Muscle layer of colon (tissue), 2 donors: ENCODE measurements at regions not wholly inside any gene's neighbourhood (a gene's known extent, or its start where the extent isn't known, plus 50 kb on each side); places are given as distances from the start of the nearest gene placed in this dataset.

Experiments
- H3K27ac ChIP-seq: one replicate; pipeline ENCODE4 v1.7.0; 2013; ENCODE audit warnings: low read depth, mild to moderate bottlenecking, low read length, moderate library complexity
- H3K27me3 ChIP-seq, 2 donors: one replicate each; pipeline ENCODE4 v1.7.0; 2013; ENCODE audit warnings: low read length in 2 of 2, mild to moderate bottlenecking in 2 of 2; ENCODE audit not compliant: insufficient read depth in 2 of 2, control insufficient read depth in 1 of 2
- H3K36me3 ChIP-seq: one replicate; pipeline ENCODE4 v1.7.0; 2013; ENCODE audit warnings: mild to moderate bottlenecking, low read length; ENCODE audit not compliant: insufficient read depth
- H3K4me1 ChIP-seq: one replicate; pipeline ENCODE4 v1.7.0; 2013; ENCODE audit warnings: mild to moderate bottlenecking, low read length; ENCODE audit not compliant: insufficient read depth
- H3K4me3 ChIP-seq, 2 donors: one replicate each; pipeline ENCODE4 v1.7.0; 2013; ENCODE audit warnings: low read length in 2 of 2, low read depth in 1 of 2, mild to moderate bottlenecking in 1 of 2, moderate library complexity in 1 of 2
- H3K9ac ChIP-seq: one replicate; pipeline ENCODE4 v1.7.0; 2013; ENCODE audit warnings: low read length
- H3K9me3 ChIP-seq: one replicate; pipeline ENCODE4 v1.7.0; 2013; ENCODE audit warnings: mild to moderate bottlenecking, low read length
- donor health status: abdominal sarcoma.
- donor health status: Adenocarcinoma of cecum.

- H3K9ac ChIP-seq = no peak overlapping the region
- no peaks in the 10 kb centered on the region for H3K36me3 ChIP-seq
- H3K27ac ChIP-seq = no peak overlapping the region
- no peaks in the 10 kb centered on the region for H3K27me3 ChIP-seq
- no peak overlapping the region for H3K4me3 ChIP-seq
- H3K9me3 ChIP-seq = peaks cover 10% of the 10 kb centered on the region
- H3K4me1 ChIP-seq = no peaks in the 10 kb centered on the region
Observed at GRCh38 chr12:111230649-111231048, 138.2 kb downstream of the PHETA1 start.

GRCh38 chr12:111228916-111229666, 139.8 kb downstream of the PHETA1 start:
- no peak overlapping the region for H3K9ac ChIP-seq
- H3K4me3 ChIP-seq = no peak overlapping the region
- no peaks in the 10 kb centered on the region for H3K27me3 ChIP-seq
- no peaks in the 10 kb centered on the region for H3K4me1 ChIP-seq
- no peak overlapping the region for H3K27ac ChIP-seq
- H3K36me3 ChIP-seq = no peaks in the 10 kb centered on the region
- H3K9me3 ChIP-seq = peaks cover 10% of the 10 kb centered on the region

- Histone ChIP-seq H3K27me3 (no peaks in the 10 kb centered on the region), H3K4me1 (no peaks in the 10 kb centered on the region), H3K9me3 (no peaks in the 10 kb centered on the region), H3K36me3 (no peaks in the 10 kb centered on the region), H3K9ac (no peak overlapping the region), H3K4me3 (no peak overlapping the region), H3K27ac (no peak overlapping the region)
Observed at GRCh38 chr12:111227476-111228420, 141.1 kb downstream of the PHETA1 start.

GRCh38 chr12:111226680-111227079, 142.2 kb downstream of the PHETA1 start:
- Histone ChIP-seq H3K4me1 (no peaks in the 10 kb centered on the region), H3K9ac (no peak overlapping the region), H3K27ac (no peak overlapping the region), H3K27me3 (no peaks in the 10 kb centered on the region), H3K4me3 (no peak overlapping the region), H3K36me3 (no peaks in the 10 kb centered on the region), H3K9me3 (no peaks in the 10 kb centered on the region)

- no peaks in the 10 kb centered on the region for H3K4me1 ChIP-seq
- no peak overlapping the region for H3K9ac ChIP-seq
- no peaks in the 10 kb centered on the region for H3K36me3 ChIP-seq
- no peak overlapping the region for H3K4me3 ChIP-seq
- H3K9me3 ChIP-seq = no peaks in the 10 kb centered on the region
- H3K27me3 ChIP-seq = no peaks in the 10 kb centered on the region
- H3K27ac ChIP-seq = no peak overlapping the region
Observed at GRCh38 chr12:111225307-111225706, 143.6 kb downstream of the PHETA1 start.

- no peaks in the 10 kb centered on the region for H3K27me3 ChIP-seq
- H3K9me3 ChIP-seq = no peaks in the 10 kb centered on the region
- no peaks in the 10 kb centered on the region for H3K4me1 ChIP-seq
- H3K27ac ChIP-seq = no peak overlapping the region
- H3K4me3 ChIP-seq = no peak overlapping the region
- H3K9ac ChIP-seq = no peak overlapping the region
- H3K36me3 ChIP-seq = no peaks in the 10 kb centered on the region
Observed at GRCh38 chr12:111224186-111225066, 144.5 kb downstream of the PHETA1 start.

GRCh38 chr12:111222523-111222922, 146.4 kb downstream of the PHETA1 start:
- H3K36me3 ChIP-seq = no peaks in the 10 kb centered on the region

GRCh38 chr12:111222027-111222414, 146.9 kb downstream of the PHETA1 start:
- H3K27ac ChIP-seq = no peak overlapping the region
- H3K36me3 ChIP-seq = no peaks in the 10 kb centered on the region
- no peaks in the 10 kb centered on the region for H3K9me3 ChIP-seq
- no peak overlapping the region for H3K9ac ChIP-seq
- H3K27me3 ChIP-seq = peaks cover 0 to 2% of the 10 kb centered on the region in 2 donors
- H3K4me1 ChIP-seq = no peaks in the 10 kb centered on the region
- no peak overlapping the region for H3K4me3 ChIP-seq

More at GRCh38 chr12:111222523-111222922, 146.4 kb downstream of the PHETA1 start:
- Histone ChIP-seq H3K27ac (no peak overlapping the region), H3K4me3 (no peak overlapping the region), H3K4me1 (no peaks in the 10 kb centered on the region), H3K9me3 (no peaks in the 10 kb centered on the region), H3K9ac (no peak overlapping the region), H3K27me3 (no peaks in the 10 kb centered on the region)

- H3K27me3 ChIP-seq = peaks cover 0 to 4% of the 10 kb centered on the region in 2 donors
- H3K9ac ChIP-seq = no peak overlapping the region
- H3K36me3 ChIP-seq = no peaks in the 10 kb centered on the region
- no peak overlapping the region for H3K4me3 ChIP-seq
- H3K27ac ChIP-seq = no peak overlapping the region
- no peaks in the 10 kb centered on the region for H3K4me1 ChIP-seq
- H3K9me3 ChIP-seq = no peaks in the 10 kb centered on the region
Observed at GRCh38 chr12:111221062-111222026, 147.6 kb downstream of the PHETA1 start.

GRCh38 chr12:111220363-111220762, 148.5 kb downstream of the PHETA1 start:
- H3K4me3 ChIP-seq = no peak overlapping the region
- H3K27me3 ChIP-seq = peaks cover 0 to 4% of the 10 kb centered on the region in 2 donors
- H3K27ac ChIP-seq = no peak overlapping the region
- H3K36me3 ChIP-seq = no peaks in the 10 kb centered on the region
- no peaks in the 10 kb centered on the region for H3K9me3 ChIP-seq
- H3K4me1 ChIP-seq = no peaks in the 10 kb centered on the region
- H3K9ac ChIP-seq = no peak overlapping the region
